GM18951 (cell line): ENCODE measurements at regions not wholly inside any gene's neighbourhood (a gene's known extent, or its start where the extent isn't known, plus 50 kb on each side); places are given as distances from the start of the nearest gene placed in this dataset.

Source experiments
- POLR2A ChIP-seq: IDR thresholded peaks from 4 replicates; pipeline ENCODE4 v1.6.1; 2011; ENCODE audit warnings: mild to moderate bottlenecking; ENCODE audit not compliant: insufficient read length, insufficient read depth; ENCODE audit errors: extremely low read depth
- in situ Hi-C: fragments of 300-500 bp; cut with MboI; formaldehyde crosslinking; loops from one replicate; pipeline ENCODE4 v1.12.0; 2022; ENCODE audit warnings: low sequenced_read_pairs, mixed read lengths, inconsistent platforms; ENCODE audit not compliant: unreplicated experiment

GRCh38 chr10:29387269-29387668, 98.4 kb downstream of the LYZL1 start:
- in situ Hi-C loops = loop anchor here (10.0 kb wide), 1 partner anchor 1208 kb away; no protein-coding TSS in a partner anchor
- no peak for TF ChIP-seq POLR2A

- in situ Hi-C loops = loop anchor here (10.0 kb wide), 1 partner anchor 1207 kb away; no protein-coding TSS in a partner anchor
Observed at GRCh38 chr10:29388112-29388511, 99.2 kb downstream of the LYZL1 start.

GRCh38 chr10:29389493-29389892, 100.6 kb downstream of the LYZL1 start:
- in situ Hi-C loops = loop anchor here (10.0 kb wide), 1 partner anchor 1205 kb away; no protein-coding TSS in a partner anchor

GRCh38 chr10:29389935-29390334, 101.1 kb downstream of the LYZL1 start:
- in situ Hi-C loops = loop anchor here (10.0 kb wide), 1 partner anchor 1205 kb away; no protein-coding TSS in a partner anchor
- TF ChIP-seq POLR2A = no peak

More at GRCh38 chr10:29389493-29389892, 100.6 kb downstream of the LYZL1 start:
- TF ChIP-seq POLR2A = no peak

- in situ Hi-C loops = no loop called here
- TF ChIP-seq POLR2A = no peak
Observed at GRCh38 chr10:29392376-29393021, 103.6 kb downstream of the LYZL1 start.

- TF ChIP-seq POLR2A = no peak
- in situ Hi-C loops = no loop called here
Observed at GRCh38 chr10:29394321-29394932, 105.6 kb downstream of the LYZL1 start.

GRCh38 chr10:29395409-29395808, 106.5 kb downstream of the LYZL1 start:
- TF ChIP-seq POLR2A = no peak
- in situ Hi-C loops = no loop called here

- TF ChIP-seq POLR2A = no peak
- in situ Hi-C loops = no loop called here
Observed at GRCh38 chr10:29397221-29397620, 108.4 kb downstream of the LYZL1 start.

- in situ Hi-C loops = no loop called here
- TF ChIP-seq POLR2A = no peak
Observed at GRCh38 chr10:29403208-29403607, 114.3 kb downstream of the LYZL1 start.

- in situ Hi-C loops = no loop called here
- TF ChIP-seq POLR2A = no peak
Observed at GRCh38 chr10:29407280-29407858, 118.5 kb downstream of the LYZL1 start.
